ENCODE measurements at regions not wholly inside any gene's neighbourhood (a gene's known extent, or its start where the extent isn't known, plus 50 kb on each side); places are given as distances from the start of the nearest gene placed in this dataset.

DNA sequence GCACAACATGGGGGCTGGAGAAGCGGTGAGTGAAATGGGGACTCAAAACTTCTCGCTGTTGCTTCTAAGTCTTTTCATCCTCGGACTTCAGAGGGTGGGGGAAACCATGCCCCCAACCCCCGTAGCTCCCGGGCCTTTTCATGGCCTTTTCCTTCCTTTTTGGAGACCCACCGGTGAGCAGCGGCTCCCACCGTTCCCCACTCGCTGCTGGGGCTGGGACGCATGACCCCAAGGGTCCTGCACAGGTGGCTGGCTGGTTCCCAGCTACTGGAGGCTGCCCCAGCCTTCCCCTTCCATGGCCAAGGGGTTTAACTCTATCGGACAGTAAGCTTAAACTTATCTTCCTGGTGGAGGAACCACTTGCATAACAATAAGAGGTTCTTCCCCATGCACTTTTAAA, 194.3 kb upstream of the FERD3L start:
- no peaks in the 10 kb centered on the region for H3K23me2 ChIP-seq (ENCODE audit: low read depth, low read length)
- no peak overlapping the region for H4K91ac ChIP-seq (replicated peaks; ENCODE audit: insufficient read length, low read length)
- no peaks in the 10 kb centered on the region for H3K9me3 ChIP-seq (ENCODE audit: insufficient read depth in 2 of 2, low read depth in 1 of 2, low read length in 1 of 2)
- no peak overlapping the region for H3K23ac ChIP-seq (ENCODE audit: insufficient read length)
- no peak for FAIRE-seq
- no peak for DNase-seq (ENCODE audit: low read depth in 1 of 2, low spot score in 2 of 2)
- H3K4me3 ChIP-seq (ENCODE audit: extremely low read depth in 1 of 4, insufficient read depth in 2 of 4, low read depth in 3 of 4, low read length in 4 of 4): no peak overlapping the region
- ChIA-PET POLR2A (ENCODE audit: partially characterized antibody) (no interaction called here), CTCF (ENCODE audit: partially characterized antibody) (interaction anchor here (1.5 kb wide), 1 partner anchor 30 kb away, joined by 4 read pairs; no protein-coding TSS in a partner anchor)
- no peak overlapping the region for H3K56ac ChIP-seq (replicated peaks; ENCODE audit: insufficient read length, low read depth, low read length)
- no peak overlapping the region for H3K4ac ChIP-seq (replicated peaks; ENCODE audit: insufficient read length, low read depth, low read length)
- no peak overlapping the region for H2AK5ac ChIP-seq (ENCODE audit: low read depth, low read length)
- no peaks in the 10 kb centered on the region for H3K27me3 ChIP-seq (replicated peaks in 1 of 4; ENCODE audit: control insufficient read depth in 3 of 4, extremely low read depth in 1 of 4, insufficient read depth in 3 of 4, low read length in 3 of 4)
- no peak overlapping the region for H2BK20ac ChIP-seq (ENCODE audit: low read length)
- H2BK12ac ChIP-seq (ENCODE audit: low read depth, low read length): no peak overlapping the region
- H3K4me1 ChIP-seq (replicated peaks in 1 of 4; ENCODE audit: control insufficient read depth in 3 of 4, insufficient read depth in 4 of 4, low read length in 3 of 4): 0 out of 7 replicates have a peak, but pooled peaks cover 0 to 3% (median 0%) of the 10 kb centered on the region in 4 experiments
- H4K20me1 ChIP-seq (replicated peaks in 1 of 2; ENCODE audit: control insufficient read depth in 1 of 2, insufficient read depth in 2 of 2, low read length in 2 of 2): no peaks in the 10 kb centered on the region
- no peak overlapping the region for H3K4me2 ChIP-seq (ENCODE audit: insufficient read depth in 1 of 2, low read depth in 2 of 2, low read length in 2 of 2)
- no peak overlapping the region for H3K18ac ChIP-seq (ENCODE audit: extremely low read depth, low read length)
- no peaks in the 10 kb centered on the region for H3K79me2 ChIP-seq (ENCODE audit: control insufficient read depth in 1 of 2, insufficient read depth in 2 of 2, low read length in 2 of 2)
- H4K8ac ChIP-seq (ENCODE audit: extremely low read depth, insufficient read depth, low read length): no peak overlapping the region
- no peak overlapping the region for H2BK120ac ChIP-seq (replicated peaks; ENCODE audit: low read depth, low read length)
- H2BK5ac ChIP-seq (ENCODE audit: low read depth, low read length): no peak overlapping the region
- no peak overlapping the region for H2BK15ac ChIP-seq (ENCODE audit: low read length)
- H3K27ac ChIP-seq (ENCODE audit: low read depth, low read length): no peak overlapping the region
- 93% methylated on average over 7 of the region's 11 CpGs; no CpG with 5 or more reads in 1 of the 2 experiments for WGBS, 2 experiments (ENCODE audit: extremely low coverage in 1 of 2, insufficient coverage in 1 of 2, insufficient read length in 1 of 2, insufficient replicate concordance in 2 of 2, low coverage in 1 of 2, low lambda C conversion rate in 2 of 2, missing lambda C conversion rate in 1 of 2)
- no peak overlapping the region for H2AFZ ChIP-seq (ENCODE audit: low read length)
- no peak overlapping the region for H3K14ac ChIP-seq (ENCODE audit: insufficient read length)
- no peak for TF ChIP-seq FOSL1 (IDR thresholded peaks at IDR 0.05; ENCODE audit: insufficient read depth, low read depth, low read length)
- TF ChIP-seq SIN3A (conservative IDR thresholded peaks at IDR 0.05 in 1 of 2, IDR thresholded peaks at IDR 0.05 in 1 of 2; ENCODE audit: low read depth in 1 of 2, low read length in 2 of 2): no peak
- TF ChIP-seq HDAC2 (IDR thresholded peaks at IDR 0.05; ENCODE audit: borderline replicate concordance in 1 of 2, low read depth in 2 of 2, low read length in 2 of 2): no peak
- no peak for TF ChIP-seq CHD2 (IDR thresholded peaks at IDR 0.05; ENCODE audit: low read length)
- no peak for TF ChIP-seq TEAD4 (IDR thresholded peaks at IDR 0.05; ENCODE audit: low read depth, low read length)
- TF ChIP-seq SRF (IDR thresholded peaks at IDR 0.05; ENCODE audit: low read depth, low read length): no peak
- no peak overlapping the region for H3K9ac ChIP-seq (replicated peaks in 1 of 4; ENCODE audit: extremely low read depth in 1 of 4, low read depth in 3 of 4, low read length in 3 of 4)
- no peaks in the 10 kb centered on the region for H3K79me1 ChIP-seq (ENCODE audit: low read depth, low read length)
- no peak overlapping the region for H4K5ac ChIP-seq (ENCODE audit: insufficient read length, low read depth, low read length)
- H3K36me3 ChIP-seq (ENCODE audit: control insufficient read depth in 2 of 4, insufficient read depth in 4 of 4, low read length in 3 of 4): no peaks in the 10 kb centered on the region

All from H1 (cell line).